ENCODE measurements at regions not wholly inside any gene's neighbourhood (a gene's known extent, or its start where the extent isn't known, plus 50 kb on each side); places are given as distances from the start of the nearest gene placed in this dataset.

DNA sequence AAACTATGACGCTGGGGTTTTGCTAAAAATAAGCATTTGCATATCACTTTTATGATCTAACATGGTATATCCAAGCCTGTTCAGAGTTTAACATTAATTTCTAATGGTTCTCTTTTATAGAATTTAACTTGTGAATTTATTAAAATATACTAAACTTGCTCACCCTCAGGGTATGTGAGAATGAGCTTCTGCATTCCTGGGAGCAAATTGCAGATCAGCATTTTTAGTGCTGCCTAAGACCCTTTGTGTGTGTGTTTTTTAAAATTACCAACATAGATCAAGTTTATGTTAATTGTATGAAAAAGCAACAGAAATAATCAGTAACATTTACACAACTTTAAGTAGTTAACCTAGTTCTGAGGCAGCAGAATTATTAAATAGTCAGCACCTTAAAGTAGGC is 218.0 kb upstream of the AGA start:
- TF ChIP-seq, protein P1, sequence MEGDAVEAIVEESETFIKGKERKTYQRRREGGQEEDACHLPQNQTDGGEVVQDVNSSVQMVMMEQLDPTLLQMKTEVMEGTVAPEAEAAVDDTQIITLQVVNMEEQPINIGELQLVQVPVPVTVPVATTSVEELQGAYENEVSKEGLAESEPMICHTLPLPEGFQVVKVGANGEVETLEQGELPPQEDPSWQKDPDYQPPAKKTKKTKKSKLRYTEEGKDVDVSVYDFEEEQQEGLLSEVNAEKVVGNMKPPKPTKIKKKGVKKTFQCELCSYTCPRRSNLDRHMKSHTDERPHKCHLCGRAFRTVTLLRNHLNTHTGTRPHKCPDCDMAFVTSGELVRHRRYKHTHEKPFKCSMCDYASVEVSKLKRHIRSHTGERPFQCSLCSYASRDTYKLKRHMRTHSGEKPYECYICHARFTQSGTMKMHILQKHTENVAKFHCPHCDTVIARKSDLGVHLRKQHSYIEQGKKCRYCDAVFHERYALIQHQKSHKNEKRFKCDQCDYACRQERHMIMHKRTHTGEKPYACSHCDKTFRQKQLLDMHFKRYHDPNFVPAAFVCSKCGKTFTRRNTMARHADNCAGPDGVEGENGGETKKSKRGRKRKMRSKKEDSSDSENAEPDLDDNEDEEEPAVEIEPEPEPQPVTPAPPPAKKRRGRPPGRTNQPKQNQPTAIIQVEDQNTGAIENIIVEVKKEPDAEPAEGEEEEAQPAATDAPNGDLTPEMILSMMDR (IDR thresholded peaks at IDR 0.05): no peak
- no peak for TF ChIP-seq EP300 (IDR thresholded peaks at IDR 0.05)
